ENCODE measurements at regions not wholly inside any gene's neighbourhood (a gene's known extent, or its start where the extent isn't known, plus 50 kb on each side); places are given as distances from the start of the nearest gene placed in this dataset.
"Not testable (repeated sequence)": the region's sequence is repeated elsewhere in the genome, so short reads cannot be mapped to it uniquely, and the experiment has no call there.

- H3K4me1 Mint-ChIP-seq (ENCODE audit: unreplicated experiment); DNase-seq (ENCODE audit: extremely low spot score, unreplicated experiment); H3K9me3 Mint-ChIP-seq (ENCODE audit: unreplicated experiment); H3K27me3 Mint-ChIP-seq (ENCODE audit: unreplicated experiment); H3K36me3 Mint-ChIP-seq (ENCODE audit: unreplicated experiment): not testable (repeated sequence)
- Mint-ChIP-seq H3K4me3 (ENCODE audit: unreplicated experiment) (peak overlapping the region; percentile 84), H3K27ac (ENCODE audit: unreplicated experiment) (peak overlapping the region; percentile 39)
These were observed 128.0 kb upstream of the PABPC3 start for GRCh38 chr13:24967970-24968369.

DNA sequence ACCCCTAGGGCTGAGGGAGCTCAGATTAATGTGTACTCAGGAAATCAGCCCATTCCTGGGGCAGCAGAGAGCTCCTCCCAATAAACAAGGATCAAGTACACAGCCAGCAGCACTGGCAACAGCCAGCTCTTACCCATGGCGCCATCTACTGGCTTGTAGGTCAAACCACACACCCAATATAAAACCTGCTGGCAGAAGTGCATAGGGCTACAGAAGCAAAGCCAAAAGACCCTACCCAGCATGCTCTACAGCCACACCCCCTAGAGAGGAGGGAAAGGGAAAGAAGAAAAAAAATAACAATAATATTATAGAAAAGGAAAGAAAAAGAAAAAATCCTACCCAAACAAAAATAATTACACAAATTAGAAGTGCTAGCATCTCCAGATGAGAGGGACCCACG, 127.5 kb upstream of the PABPC3 start:
- H3K27me3 Mint-ChIP-seq (ENCODE audit: unreplicated experiment); H3K9me3 Mint-ChIP-seq (ENCODE audit: unreplicated experiment); H3K4me1 Mint-ChIP-seq (ENCODE audit: unreplicated experiment); H3K36me3 Mint-ChIP-seq (ENCODE audit: unreplicated experiment); DNase-seq (ENCODE audit: extremely low spot score, unreplicated experiment): not testable (repeated sequence)
- Mint-ChIP-seq H3K27ac (ENCODE audit: unreplicated experiment) (peak overlapping the region; percentile 39), H3K4me3 (ENCODE audit: unreplicated experiment) (peak overlapping the region; percentile 84)
- peak; percentile 58 for TF ChIP-seq CTCF (IDR thresholded peaks at IDR 0.05)

DNA sequence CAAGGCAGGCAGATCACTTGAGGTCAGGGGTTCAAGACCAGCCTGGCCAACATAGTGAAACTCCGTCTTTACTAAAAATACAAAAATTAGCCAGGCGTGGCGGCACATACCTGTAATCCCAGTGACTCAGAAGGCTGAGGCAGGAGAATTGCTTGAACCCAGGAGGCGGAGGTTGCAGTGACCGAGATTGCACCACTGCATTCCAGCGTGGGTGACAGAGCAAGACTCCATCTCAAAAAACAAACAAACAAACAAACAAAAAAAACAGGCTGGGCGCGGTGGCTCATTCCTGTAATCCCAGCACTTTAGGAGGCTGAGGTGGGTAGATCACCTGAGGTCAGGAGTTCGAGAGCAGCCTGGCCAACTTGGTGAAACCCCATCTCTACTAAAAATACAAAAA, 122.8 kb upstream of the PABPC3 start:
- not testable (repeated sequence) for H3K36me3 Mint-ChIP-seq (ENCODE audit: unreplicated experiment); DNase-seq (ENCODE audit: extremely low spot score, unreplicated experiment); H3K9me3 Mint-ChIP-seq (ENCODE audit: unreplicated experiment); H3K27ac Mint-ChIP-seq (ENCODE audit: unreplicated experiment); H3K4me1 Mint-ChIP-seq (ENCODE audit: unreplicated experiment); H3K4me3 Mint-ChIP-seq (ENCODE audit: unreplicated experiment)
- H3K27me3 Mint-ChIP-seq (ENCODE audit: unreplicated experiment): peaks cover 29% of the 10 kb centered on the region

DNA sequence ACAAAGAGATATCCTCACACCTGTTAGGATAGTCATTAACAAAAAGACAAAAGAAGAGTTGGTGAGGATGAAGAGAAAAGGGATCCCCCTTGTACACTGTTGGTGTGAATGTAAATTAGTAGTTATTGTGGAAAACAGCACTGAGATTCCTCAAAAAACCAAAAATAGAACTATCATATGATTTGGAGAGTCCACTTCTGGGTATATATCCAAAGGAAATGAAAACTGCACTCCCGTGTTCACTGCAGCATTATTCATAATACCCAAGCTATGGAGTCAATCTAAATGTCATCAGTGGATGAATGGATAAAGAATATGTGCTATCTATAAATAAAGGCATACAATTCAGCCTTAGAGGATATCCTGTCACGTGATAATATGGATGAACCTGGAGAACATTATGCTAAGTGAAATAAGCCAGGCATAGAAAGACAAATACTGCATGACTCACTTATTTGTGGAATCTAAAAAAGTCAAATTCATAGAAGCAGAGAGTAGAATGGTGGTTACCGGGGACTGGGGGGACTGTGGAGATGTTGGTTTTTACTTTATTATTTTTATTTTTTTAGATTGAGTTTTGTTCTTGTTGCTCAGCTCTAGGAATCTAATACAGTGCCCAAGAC, 114.6 kb upstream of the PABPC3 start:
- H3K9me3 Mint-ChIP-seq (ENCODE audit: unreplicated experiment); H3K36me3 Mint-ChIP-seq (ENCODE audit: unreplicated experiment); DNase-seq (ENCODE audit: extremely low spot score, unreplicated experiment); H3K4me3 Mint-ChIP-seq (ENCODE audit: unreplicated experiment); H3K27ac Mint-ChIP-seq (ENCODE audit: unreplicated experiment); H3K4me1 Mint-ChIP-seq (ENCODE audit: unreplicated experiment): not testable (repeated sequence)
- peaks cover 15% of the 10 kb centered on the region for H3K27me3 Mint-ChIP-seq (ENCODE audit: unreplicated experiment)

GRCh38 chr13:24982333-24982999, 113.5 kb upstream of the PABPC3 start:
- DNase-seq (ENCODE audit: extremely low spot score, unreplicated experiment): no peak
- H3K27ac Mint-ChIP-seq (ENCODE audit: unreplicated experiment): no peak overlapping the region
- no peaks in the 10 kb centered on the region for H3K9me3 Mint-ChIP-seq (ENCODE audit: unreplicated experiment)
- TF ChIP-seq CTCF (IDR thresholded peaks at IDR 0.05): no peak
- no peaks in the 10 kb centered on the region for H3K36me3 Mint-ChIP-seq (ENCODE audit: unreplicated experiment)
- peaks cover 2% of the 10 kb centered on the region for H3K4me1 Mint-ChIP-seq (ENCODE audit: unreplicated experiment)
- H3K4me3 Mint-ChIP-seq (ENCODE audit: unreplicated experiment): no peak overlapping the region
- peaks cover 9% of the 10 kb centered on the region for H3K27me3 Mint-ChIP-seq (ENCODE audit: unreplicated experiment)

DNA sequence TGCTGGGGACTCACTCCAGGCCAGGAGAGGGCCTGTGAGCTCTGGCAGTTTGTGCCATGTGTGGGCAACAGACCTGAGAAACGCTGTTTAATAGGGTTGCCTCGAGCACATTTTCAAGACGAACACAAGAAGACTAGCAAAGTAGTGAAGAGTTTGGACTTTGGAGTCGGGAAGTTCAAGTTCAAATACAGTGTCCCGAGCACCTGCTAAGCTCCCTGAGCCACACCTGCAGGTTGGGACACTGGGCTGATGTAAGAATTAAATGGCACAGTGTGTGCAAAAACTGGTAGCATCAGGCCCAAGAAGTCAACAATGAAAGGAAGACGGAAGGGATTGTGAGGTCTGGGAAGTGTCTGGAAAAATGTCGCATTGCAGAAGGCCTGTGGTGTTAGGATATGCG, 112.8 kb upstream of the PABPC3 start:
- Mint-ChIP-seq H3K4me1 (ENCODE audit: unreplicated experiment) (peaks cover 2% of the 10 kb centered on the region), H3K9me3 (ENCODE audit: unreplicated experiment) (no peaks in the 10 kb centered on the region), H3K27ac (ENCODE audit: unreplicated experiment) (no peak overlapping the region), H3K4me3 (ENCODE audit: unreplicated experiment) (no peak overlapping the region), H3K36me3 (ENCODE audit: unreplicated experiment) (no peaks in the 10 kb centered on the region), H3K27me3 (ENCODE audit: unreplicated experiment) (peaks cover 10% of the 10 kb centered on the region)
- TF ChIP-seq CTCF (IDR thresholded peaks at IDR 0.05): no peak
- no peak for DNase-seq (ENCODE audit: extremely low spot score, unreplicated experiment)
